ENCODE measurements at regions not wholly inside any gene's neighbourhood (a gene's known extent, or its start where the extent isn't known, plus 50 kb on each side); places are given as distances from the start of the nearest gene placed in this dataset.

GRCh38 chr20:50250679-50251382, 60.2 kb downstream of the CEBPB start:
- TF ChIP-seq CTCF (conservative IDR thresholded peaks at IDR 0.05) = no peak
- no peak for DNase-seq (ENCODE audit: low read depth, low spot score)
- no peak overlapping the region for H3K27ac Mint-ChIP-seq (ENCODE audit: unreplicated experiment)
- no peak overlapping the region for H3K4me3 Mint-ChIP-seq
- H3K9me3 Mint-ChIP-seq = no peaks in the 10 kb centered on the region
- no peaks in the 10 kb centered on the region for H3K36me3 Mint-ChIP-seq (ENCODE audit: low read depth)
- H3K27me3 Mint-ChIP-seq (ENCODE audit: low read depth) = no peaks in the 10 kb centered on the region
- no peaks in the 10 kb centered on the region for H3K4me1 Mint-ChIP-seq

- DNase-seq (ENCODE audit: low read depth, low spot score) = no peak
- Mint-ChIP-seq H3K27me3 (ENCODE audit: low read depth) (no peaks in the 10 kb centered on the region), H3K9me3 (no peaks in the 10 kb centered on the region), H3K36me3 (ENCODE audit: low read depth) (no peaks in the 10 kb centered on the region), H3K4me3 (no peak overlapping the region), H3K4me1 (peaks cover 4% of the 10 kb centered on the region), H3K27ac (ENCODE audit: unreplicated experiment) (no peak overlapping the region)
- TF ChIP-seq CTCF (conservative IDR thresholded peaks at IDR 0.05) = no peak
These were observed 60.7 kb downstream of the CEBPB start for GRCh38 chr20:50251383-50251748.

- Mint-ChIP-seq H3K27ac (ENCODE audit: unreplicated experiment) (peak overlapping the region; percentile 20), H3K4me1 (peaks cover 11% of the 10 kb centered on the region), H3K36me3 (ENCODE audit: low read depth) (no peaks in the 10 kb centered on the region)
These were observed 61.4 kb downstream of the CEBPB start for GRCh38 chr20:50251992-50252511.

GRCh38 chr20:50252701-50253100, 62.1 kb downstream of the CEBPB start:
- Mint-ChIP-seq H3K4me1 (peaks cover 12% of the 10 kb centered on the region), H3K4me3 (no peak overlapping the region), H3K9me3 (no peaks in the 10 kb centered on the region), H3K27ac (ENCODE audit: unreplicated experiment) (no peak overlapping the region), H3K27me3 (ENCODE audit: low read depth) (no peaks in the 10 kb centered on the region), H3K36me3 (ENCODE audit: low read depth) (no peaks in the 10 kb centered on the region)
- DNase-seq (ENCODE audit: low read depth, low spot score) = no peak
- no peak for TF ChIP-seq CTCF (conservative IDR thresholded peaks at IDR 0.05)

More at GRCh38 chr20:50251992-50252511, 61.4 kb downstream of the CEBPB start:
- H3K27me3 Mint-ChIP-seq (ENCODE audit: low read depth) = no peaks in the 10 kb centered on the region
- no peaks in the 10 kb centered on the region for H3K9me3 Mint-ChIP-seq
- TF ChIP-seq CTCF (conservative IDR thresholded peaks at IDR 0.05) = no peak
- DNase-seq (ENCODE audit: low read depth, low spot score) = no peak
- no peak overlapping the region for H3K4me3 Mint-ChIP-seq

- no peaks in the 10 kb centered on the region for H3K27me3 Mint-ChIP-seq (ENCODE audit: low read depth)
- DNase-seq (ENCODE audit: low read depth, low spot score) = no peak
- no peak overlapping the region for H3K27ac Mint-ChIP-seq (ENCODE audit: unreplicated experiment)
- no peak for TF ChIP-seq CTCF (conservative IDR thresholded peaks at IDR 0.05)
- H3K4me3 Mint-ChIP-seq = no peak overlapping the region
- H3K36me3 Mint-ChIP-seq (ENCODE audit: low read depth) = no peaks in the 10 kb centered on the region
- peaks cover 12% of the 10 kb centered on the region for H3K4me1 Mint-ChIP-seq
- H3K9me3 Mint-ChIP-seq = no peaks in the 10 kb centered on the region
These were observed 62.5 kb downstream of the CEBPB start for GRCh38 chr20:50253101-50253500.

Data from neural crest cell (in vitro differentiated cells).